ENCODE measurements at regions not wholly inside any gene's neighbourhood (a gene's known extent, or its start where the extent isn't known, plus 50 kb on each side); places are given as distances from the start of the nearest gene placed in this dataset.
"Not testable (repeated sequence)": the region's sequence is repeated elsewhere in the genome, so short reads cannot be mapped to it uniquely, and the experiment has no call there.

DNA sequence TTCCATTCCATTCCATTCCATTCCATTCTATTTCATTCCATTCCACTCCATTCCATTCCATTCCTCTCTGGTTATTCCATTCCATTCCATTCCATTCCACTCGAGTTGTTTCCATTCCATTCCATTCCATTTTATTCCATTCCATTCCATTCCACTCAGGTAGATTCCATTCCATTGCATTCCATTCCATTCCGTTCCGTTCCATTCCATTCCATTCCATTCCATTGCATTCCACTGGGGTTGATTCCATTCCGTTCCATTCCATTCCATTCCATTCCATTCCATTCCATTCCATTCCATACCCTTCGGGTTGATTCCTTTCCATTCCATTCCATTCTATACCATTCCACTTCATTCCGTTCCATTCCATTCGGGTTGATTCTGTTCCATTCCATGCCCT lies 144.6 kb downstream of the CWH43 start:
- TF ChIP-seq EZH2phosphoT487 (IDR thresholded peaks at IDR 0.05; ENCODE audit: borderline replicate concordance, low read length) = not testable (repeated sequence)
- TF ChIP-seq, protein P1, sequence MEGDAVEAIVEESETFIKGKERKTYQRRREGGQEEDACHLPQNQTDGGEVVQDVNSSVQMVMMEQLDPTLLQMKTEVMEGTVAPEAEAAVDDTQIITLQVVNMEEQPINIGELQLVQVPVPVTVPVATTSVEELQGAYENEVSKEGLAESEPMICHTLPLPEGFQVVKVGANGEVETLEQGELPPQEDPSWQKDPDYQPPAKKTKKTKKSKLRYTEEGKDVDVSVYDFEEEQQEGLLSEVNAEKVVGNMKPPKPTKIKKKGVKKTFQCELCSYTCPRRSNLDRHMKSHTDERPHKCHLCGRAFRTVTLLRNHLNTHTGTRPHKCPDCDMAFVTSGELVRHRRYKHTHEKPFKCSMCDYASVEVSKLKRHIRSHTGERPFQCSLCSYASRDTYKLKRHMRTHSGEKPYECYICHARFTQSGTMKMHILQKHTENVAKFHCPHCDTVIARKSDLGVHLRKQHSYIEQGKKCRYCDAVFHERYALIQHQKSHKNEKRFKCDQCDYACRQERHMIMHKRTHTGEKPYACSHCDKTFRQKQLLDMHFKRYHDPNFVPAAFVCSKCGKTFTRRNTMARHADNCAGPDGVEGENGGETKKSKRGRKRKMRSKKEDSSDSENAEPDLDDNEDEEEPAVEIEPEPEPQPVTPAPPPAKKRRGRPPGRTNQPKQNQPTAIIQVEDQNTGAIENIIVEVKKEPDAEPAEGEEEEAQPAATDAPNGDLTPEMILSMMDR (IDR thresholded peaks at IDR 0.05; ENCODE audit: low read depth, low read length, poor library complexity, severe bottlenecking) = not testable (repeated sequence)

All from DOHH2 (cell line).